ENCODE measurements at regions not wholly inside any gene's neighbourhood (a gene's known extent, or its start where the extent isn't known, plus 50 kb on each side); places are given as distances from the start of the nearest gene placed in this dataset.

- no peak overlapping the region for H3K4me3 ChIP-seq (replicated peaks in 1 of 3; ENCODE audit: insufficient read depth in 1 of 3, low read depth in 1 of 3, low read length in 3 of 3)
- dilution Hi-C loops (cut with MboI; ENCODE audit: extremely low pct_ligation_motif_present, low sequenced_read_pairs) (no loop called here), intact Hi-C loops (cut with micrococcal nuclease) (no loop called here)
- no peaks in the 10 kb centered on the region for H3K4me1 ChIP-seq (ENCODE audit: control insufficient read depth, extremely low read depth, insufficient read depth, low read length)
- no peak overlapping the region for H3K27ac ChIP-seq (ENCODE audit: insufficient read depth, low read depth, low read length)
- FAIRE-seq (no peak), DNase-seq (ENCODE audit: low read depth, low spot score) (no peak)
- no peak overlapping the region for H3K9ac ChIP-seq (replicated peaks; ENCODE audit: extremely low read depth, insufficient read depth, low read length)
- ChIA-PET POLR2A (no interaction called here), CTCF (no interaction called here)
- no peak overlapping the region for H3K4me2 ChIP-seq (ENCODE audit: insufficient read depth, low read length)
- no peaks in the 10 kb centered on the region for H3K9me1 ChIP-seq (replicated peaks; ENCODE audit: control insufficient read depth, extremely low read depth, insufficient read depth, low read length)
- BruUV-seq (replicated peaks) = no TSS peak
- no peak overlapping the region for H2AFZ ChIP-seq (ENCODE audit: low read depth, low read length)
- H3K79me2 ChIP-seq (ENCODE audit: control insufficient read depth, insufficient read depth, low read length) = no peaks in the 10 kb centered on the region
- no peaks in the 10 kb centered on the region for H3K9me3 ChIP-seq (replicated peaks; ENCODE audit: control insufficient read depth, insufficient read depth, low read length)
- no peaks in the 10 kb centered on the region for H4K20me1 ChIP-seq (replicated peaks; ENCODE audit: control insufficient read depth, extremely low read depth, insufficient read depth, low read length)
- H3K36me3 ChIP-seq (ENCODE audit: control insufficient read depth in 2 of 2, extremely low read depth in 1 of 2, insufficient read depth in 2 of 2, low read length in 2 of 2) = no peaks in the 10 kb centered on the region
- TF ChIP-seq GATA2 (IDR thresholded peaks at IDR 0.05; ENCODE audit: insufficient read depth, insufficient read length, low read depth, low read length) (no peak), FOS (IDR thresholded peaks at IDR 0.05; ENCODE audit: borderline replicate concordance, insufficient read depth, low read length) (no peak), JUN (IDR thresholded peaks at IDR 0.05; ENCODE audit: borderline replicate concordance, insufficient read depth, insufficient read length, low read depth) (no peak), POLR2AphosphoS5 (IDR thresholded peaks at IDR 0.05; ENCODE audit: insufficient read depth, low read depth, low read length) (no peak), EZH2 (IDR thresholded peaks at IDR 0.05; ENCODE audit: borderline replicate concordance, low read depth, low read length, severe bottlenecking) (no peak), MAX (IDR thresholded peaks at IDR 0.05; ENCODE audit: insufficient read depth, insufficient read length) (no peak), POLR2A (IDR thresholded peaks at IDR 0.05; ENCODE audit: low read depth, low read length) (no peak), MYC (IDR thresholded peaks at IDR 0.05; ENCODE audit: low read depth, low read length) (no peak), CTCF (IDR thresholded peaks at IDR 0.05; ENCODE audit: extremely low read depth in 1 of 2, insufficient read depth in 1 of 2, low read depth in 1 of 2, low read length in 2 of 2) (no peak)
- no peaks in the 10 kb centered on the region for H3K27me3 ChIP-seq (ENCODE audit: control insufficient read depth in 2 of 2, insufficient read depth in 2 of 2, low read length in 2 of 2)
Measured at GRCh38 chr1:96076589-96076988, 645.0 kb upstream of the PTBP2 start.

Measured in endothelial cell of umbilical vein (primary cell).